HG03066 (cell line): ENCODE measurements at regions not wholly inside any gene's neighbourhood (a gene's known extent, or its start where the extent isn't known, plus 50 kb on each side); places are given as distances from the start of the nearest gene placed in this dataset.
"Not testable (repeated sequence)": the region's sequence is repeated elsewhere in the genome, so short reads cannot be mapped to it uniquely, and the experiment has no call there.

ENCODE experiments used
- ATAC-seq: cut with Tn5 transposase; IDR thresholded peaks from one replicate; pipeline ENCODE4 v1.9.1; 2021; ENCODE audit warnings: low read depth; ENCODE audit not compliant: unreplicated experiment

GRCh38 chr2:65766768-65767267, 334.4 kb upstream of the SPRED2 start:
- ATAC-seq, result no peak

DNA sequence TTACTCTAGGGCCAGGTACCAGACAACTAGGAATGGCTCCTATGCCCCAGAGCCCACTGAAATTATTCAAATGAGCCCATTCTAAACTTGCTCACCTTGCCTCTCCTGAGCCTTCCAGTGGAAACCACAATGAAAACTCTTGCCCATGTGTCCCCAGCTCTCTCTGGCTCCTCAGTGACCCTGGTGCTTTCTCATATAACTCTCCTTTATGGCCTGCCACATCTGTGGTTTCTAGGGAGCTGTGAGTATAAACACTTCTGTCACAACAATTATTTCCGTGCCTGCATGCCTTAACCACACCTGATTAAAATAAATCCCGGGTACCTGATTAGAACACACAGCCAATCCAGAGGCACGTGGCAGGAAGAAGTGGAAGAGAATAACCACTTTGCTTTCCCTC, 333.0 kb upstream of the SPRED2 start:
- no peak for ATAC-seq

DNA sequence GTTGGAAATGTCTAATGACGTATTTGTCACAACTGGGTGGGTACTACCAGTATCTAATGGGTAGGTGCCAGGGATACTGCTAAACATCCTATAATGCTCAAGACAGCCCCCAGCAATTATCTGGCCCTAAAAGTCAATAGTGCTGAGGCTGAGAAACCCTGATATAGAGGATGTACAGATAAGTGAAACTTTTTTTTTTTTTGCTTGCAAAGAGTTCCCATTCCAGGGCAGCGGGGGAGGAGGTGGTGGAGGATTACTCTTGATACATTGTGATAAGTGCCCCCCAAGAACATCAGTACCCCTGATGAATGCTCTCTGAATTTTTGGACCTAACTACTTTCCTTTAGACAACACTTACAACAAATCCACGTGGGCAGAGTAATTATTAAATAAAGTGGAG, 329.7 kb upstream of the SPRED2 start:
- ATAC-seq, result no peak

DNA sequence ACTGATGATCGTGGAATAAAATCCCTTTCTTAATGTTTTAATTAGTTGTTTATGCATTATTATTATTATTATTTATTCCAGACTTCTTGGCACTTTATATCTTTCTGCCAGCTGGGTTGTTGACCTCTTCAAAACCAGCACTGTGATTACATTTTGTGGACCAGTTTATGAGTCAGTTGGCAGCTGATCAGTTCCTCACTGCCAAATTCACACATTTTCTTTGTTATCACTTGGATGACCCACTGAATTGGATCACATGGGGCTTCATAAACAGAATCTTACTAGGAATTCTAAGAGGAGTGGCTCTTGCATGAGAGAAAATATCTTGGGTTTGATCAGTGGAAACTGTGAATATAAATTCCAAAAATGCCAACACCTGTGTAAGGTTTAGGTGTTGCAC, 321.8 kb upstream of the SPRED2 start:
- no peak for ATAC-seq

- ATAC-seq, result no peak
Observed at GRCh38 chr2:65751408-65751807, 319.0 kb upstream of the SPRED2 start.

- no peak for ATAC-seq
Observed at GRCh38 chr2:65749545-65749944, 317.1 kb upstream of the SPRED2 start.

- ATAC-seq, result not testable (repeated sequence)
Observed at GRCh38 chr2:65747875-65748274, 315.5 kb upstream of the SPRED2 start.

DNA sequence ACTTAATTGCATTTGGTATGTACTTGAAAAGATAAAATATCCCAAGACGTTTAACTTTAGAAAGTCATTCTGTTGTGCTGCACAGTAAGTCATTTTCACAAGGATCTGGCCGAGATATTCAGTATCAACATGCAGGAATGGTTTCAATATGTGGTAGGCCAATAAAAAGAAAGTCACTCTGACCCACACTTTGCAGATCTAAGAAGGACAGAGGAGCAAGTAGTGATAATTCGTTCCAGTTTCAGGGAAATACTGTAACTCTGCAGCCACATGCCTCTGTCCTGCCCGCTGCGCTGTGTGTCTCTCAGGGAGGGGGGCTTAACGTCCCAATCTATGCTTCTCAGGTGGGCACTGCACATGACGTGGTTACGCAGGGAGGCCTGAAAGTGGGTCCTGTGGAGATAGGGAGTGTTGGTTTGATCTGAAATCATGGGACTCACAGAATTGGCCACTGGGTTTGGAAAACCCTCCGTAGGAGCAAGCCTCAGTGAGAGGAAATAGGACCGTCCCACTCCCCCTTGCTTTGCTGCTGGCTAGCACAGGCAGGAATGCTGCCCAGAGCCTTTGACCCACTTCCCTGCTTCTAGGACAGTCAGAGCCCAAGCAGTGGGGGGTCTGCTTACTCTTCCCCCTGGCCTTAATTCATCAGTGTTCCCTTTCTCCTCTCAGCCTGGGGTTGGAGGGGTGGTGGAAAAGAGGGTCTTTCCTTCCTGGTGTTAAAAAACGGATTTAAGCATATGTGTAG, 314.7 kb upstream of the SPRED2 start:
- no peak for ATAC-seq

- ATAC-seq, result no peak
Observed at GRCh38 chr2:65744477-65745200, 312.2 kb upstream of the SPRED2 start.

- no peak for ATAC-seq
Observed at GRCh38 chr2:65742977-65743376, 310.6 kb upstream of the SPRED2 start.

DNA sequence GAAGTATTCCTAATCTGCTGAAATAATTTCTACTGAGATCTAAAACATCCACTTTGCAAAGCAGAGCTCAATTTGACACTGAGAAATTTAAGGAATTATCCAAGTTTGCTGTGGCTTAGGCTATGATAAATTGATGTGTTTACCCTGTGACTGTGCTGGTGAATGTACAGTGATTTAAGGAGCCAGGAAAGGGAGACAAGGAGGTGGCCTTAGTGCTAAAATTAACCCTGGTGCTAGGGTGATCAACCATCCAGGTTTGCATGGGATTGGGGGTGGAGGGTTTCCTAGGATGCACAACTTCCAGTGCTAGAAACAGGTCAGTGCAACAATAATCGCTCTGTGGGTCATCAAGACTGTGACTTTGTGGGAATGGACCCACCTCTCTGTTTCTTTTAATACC, 307.5 kb upstream of the SPRED2 start:
- no peak for ATAC-seq

GRCh38 chr2:65737452-65738011, 305.1 kb upstream of the SPRED2 start:
- ATAC-seq, result no peak

DNA sequence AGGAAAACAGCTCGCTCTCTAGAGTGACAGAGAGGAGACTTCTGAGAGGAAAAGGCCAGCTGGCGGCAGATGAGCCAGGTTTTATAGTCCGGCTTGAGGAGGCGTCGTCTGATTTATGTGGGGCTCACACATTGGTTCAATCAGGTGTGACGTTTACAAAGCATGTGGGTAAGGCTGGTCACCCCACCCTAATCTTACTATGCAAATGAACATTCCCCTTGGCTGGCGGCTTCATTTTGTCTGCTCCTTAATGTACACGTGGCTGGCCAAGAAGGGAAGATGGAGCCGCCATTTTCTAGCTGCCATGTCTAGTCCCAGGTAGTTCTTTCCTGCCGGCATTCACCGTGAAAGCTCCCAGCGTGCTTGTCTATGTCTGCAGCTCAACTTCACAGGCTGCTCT, 299.1 kb upstream of the SPRED2 start:
- no peak for ATAC-seq

GRCh38 chr2:65730186-65730585, 297.8 kb upstream of the SPRED2 start:
- no peak for ATAC-seq

DNA sequence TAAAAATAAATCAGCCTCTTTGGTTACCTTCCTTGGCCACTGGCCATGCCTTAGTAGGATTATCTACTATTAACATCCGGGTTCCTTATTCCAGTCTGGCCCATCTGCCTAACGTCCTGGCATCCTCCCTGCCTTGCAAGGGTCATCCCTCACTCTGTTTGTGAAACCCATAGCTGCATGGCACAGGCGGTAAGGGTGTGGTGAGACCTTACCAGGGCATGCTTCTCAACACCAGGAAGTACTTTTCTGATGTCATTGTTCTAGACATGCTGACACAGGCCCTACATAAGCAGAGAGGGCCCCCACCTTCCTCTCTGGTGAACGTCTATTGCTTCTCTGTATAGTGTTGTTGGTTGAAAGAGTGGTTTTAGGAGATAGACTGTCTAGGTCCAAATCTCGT, 296.8 kb upstream of the SPRED2 start:
- ATAC-seq, result no peak

DNA sequence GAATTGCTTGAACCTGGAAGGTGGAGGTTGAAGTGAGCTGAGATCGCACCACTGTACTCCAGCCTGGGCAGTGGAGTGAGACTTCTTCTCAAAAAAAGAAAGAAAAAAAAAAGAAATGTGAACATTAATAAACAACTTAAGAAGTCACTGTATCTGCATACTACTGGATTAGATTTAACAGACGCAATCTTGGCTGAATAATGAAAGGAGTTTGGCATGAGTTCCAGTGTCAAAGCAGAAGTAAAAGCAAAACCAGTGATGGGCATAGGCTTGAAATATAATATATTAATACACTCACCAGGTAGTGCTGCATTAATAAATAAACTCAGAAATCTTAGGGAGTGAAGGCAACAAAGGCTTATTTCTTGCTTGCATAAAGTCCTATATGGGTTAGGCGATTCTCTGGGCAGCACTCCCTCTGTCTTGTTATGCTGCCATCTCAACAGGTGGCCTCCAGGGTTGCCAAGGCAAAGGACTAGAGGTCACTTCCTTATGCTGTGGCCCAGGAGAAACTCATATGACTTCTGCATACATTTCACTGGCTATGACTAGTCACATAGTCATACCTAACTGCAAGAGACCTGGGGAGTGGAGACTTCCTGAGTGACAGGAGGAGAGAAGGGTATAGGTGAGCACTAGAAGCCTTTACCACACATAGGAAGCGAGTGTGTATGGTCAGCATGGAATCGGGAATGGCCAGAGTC, 296.2 kb upstream of the SPRED2 start:
- ATAC-seq, result no peak

DNA sequence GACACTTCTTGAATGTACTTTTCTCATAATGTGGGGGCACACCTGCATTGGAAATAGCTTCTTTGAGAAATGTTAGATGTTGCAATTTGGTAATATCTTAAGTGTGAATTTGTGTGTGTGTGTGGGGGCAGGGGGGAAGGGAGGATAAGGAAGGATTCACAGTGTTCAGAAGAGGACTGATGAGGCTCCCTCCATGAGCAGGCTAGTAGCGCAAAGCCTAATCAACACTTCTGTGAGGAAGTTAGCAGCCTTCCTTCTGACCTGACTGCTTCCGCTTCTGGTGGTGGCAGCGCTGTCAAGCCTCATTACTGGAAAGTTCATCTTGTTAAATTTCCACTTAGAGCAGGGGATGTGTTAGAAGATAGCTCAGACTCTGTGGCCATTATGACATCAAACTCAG, 295.4 kb upstream of the SPRED2 start:
- ATAC-seq, result no peak

DNA sequence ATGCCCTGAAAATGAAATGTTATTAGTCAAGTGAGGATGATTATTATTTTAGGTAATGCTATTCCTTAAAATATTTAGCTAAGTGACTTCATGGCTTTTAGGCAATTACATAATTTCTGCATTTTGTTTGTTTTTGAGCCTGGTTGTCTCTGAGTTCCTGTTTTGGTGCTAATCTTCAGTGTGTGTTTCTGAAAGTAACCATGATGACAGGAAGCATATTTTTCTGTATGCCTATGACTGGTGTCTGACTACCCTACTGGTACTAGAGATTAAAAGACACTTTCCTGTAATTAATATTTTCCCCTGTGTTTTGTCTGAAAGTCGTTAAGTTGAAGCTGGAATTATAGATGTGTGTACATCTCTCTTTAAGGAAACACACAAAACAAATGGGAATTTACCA, 295.0 kb upstream of the SPRED2 start:
- no peak for ATAC-seq

DNA sequence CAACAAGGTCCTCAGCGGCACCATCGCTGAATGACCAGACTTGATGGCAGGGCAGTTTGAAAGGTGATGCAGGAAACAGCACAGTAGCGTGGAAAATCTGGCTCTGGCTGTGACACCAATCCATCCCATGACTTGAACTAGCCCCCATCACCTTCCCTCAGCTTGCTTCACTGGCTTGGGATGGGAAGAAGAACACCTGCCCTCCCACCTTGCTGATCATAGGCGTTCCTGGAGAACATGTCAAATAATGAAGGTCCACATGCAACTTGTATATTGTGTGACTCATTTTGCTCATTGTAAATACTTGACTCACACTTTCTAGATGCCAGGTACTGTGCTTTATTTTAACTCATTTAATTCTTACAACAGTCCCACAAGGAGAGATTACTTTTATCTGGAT, 292.4 kb upstream of the SPRED2 start:
- no peak for ATAC-seq

DNA sequence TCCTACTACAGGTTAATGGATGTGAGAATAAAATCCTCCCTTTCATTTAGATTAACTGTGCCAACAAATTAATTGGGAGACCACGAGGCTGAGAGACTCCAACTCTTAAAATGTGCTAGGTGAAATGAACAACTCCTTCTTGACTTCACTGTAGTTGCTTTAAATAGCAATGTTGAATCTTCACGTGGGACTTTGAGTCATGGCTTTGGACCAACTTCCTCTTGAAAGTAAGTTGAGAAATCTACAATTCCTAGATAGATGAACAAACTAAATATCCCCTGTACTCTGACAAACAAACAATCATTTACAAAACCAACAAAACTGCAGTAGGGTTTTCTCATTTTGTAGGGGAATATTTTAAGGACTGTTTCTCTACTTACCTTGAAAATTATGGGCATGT, 291.9 kb upstream of the SPRED2 start:
- no peak for ATAC-seq
